Inflammatory macrophage (primary cell): ENCODE measurements at regions not wholly inside any gene's neighbourhood (a gene's known extent, or its start where the extent isn't known, plus 50 kb on each side); places are given as distances from the start of the nearest gene placed in this dataset.
"Not testable (repeated sequence)": the region's sequence is repeated elsewhere in the genome, so short reads cannot be mapped to it uniquely, and the experiment has no call there.

Experiments used
- DNase-seq, 2 donors: peaks; one replicate each; pipeline ENCODE4 v3.0.0-alpha.2; 2020 to 2022

- DNase-seq: no peak
These were observed 105.6 kb upstream of the DLG1 start for GRCh38 chr3:197404030-197404429.

DNA sequence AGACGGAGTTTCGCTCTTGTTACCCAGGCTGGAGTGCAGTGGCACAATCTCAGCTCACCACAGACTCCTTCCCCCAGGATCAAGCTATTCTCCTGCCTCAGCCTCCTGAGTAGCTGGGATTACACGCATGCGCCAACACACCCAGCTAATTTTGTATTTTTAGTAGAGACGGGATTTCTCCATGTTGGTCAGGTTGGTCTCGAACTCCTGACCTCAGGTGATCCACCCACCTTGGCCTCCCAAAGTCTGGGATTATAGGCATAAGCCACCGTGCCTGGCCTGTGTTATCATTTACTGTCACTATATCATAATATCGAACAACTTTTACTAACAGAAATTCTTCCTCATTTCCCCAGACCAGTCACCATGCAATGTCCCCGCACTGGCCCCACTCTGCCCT lies 104.0 kb upstream of the DLG1 start:
- DNase-seq: not testable (repeated sequence)

- DNase-seq: no peak
These were observed 101.1 kb upstream of the DLG1 start for GRCh38 chr3:197399486-197399885.

DNA sequence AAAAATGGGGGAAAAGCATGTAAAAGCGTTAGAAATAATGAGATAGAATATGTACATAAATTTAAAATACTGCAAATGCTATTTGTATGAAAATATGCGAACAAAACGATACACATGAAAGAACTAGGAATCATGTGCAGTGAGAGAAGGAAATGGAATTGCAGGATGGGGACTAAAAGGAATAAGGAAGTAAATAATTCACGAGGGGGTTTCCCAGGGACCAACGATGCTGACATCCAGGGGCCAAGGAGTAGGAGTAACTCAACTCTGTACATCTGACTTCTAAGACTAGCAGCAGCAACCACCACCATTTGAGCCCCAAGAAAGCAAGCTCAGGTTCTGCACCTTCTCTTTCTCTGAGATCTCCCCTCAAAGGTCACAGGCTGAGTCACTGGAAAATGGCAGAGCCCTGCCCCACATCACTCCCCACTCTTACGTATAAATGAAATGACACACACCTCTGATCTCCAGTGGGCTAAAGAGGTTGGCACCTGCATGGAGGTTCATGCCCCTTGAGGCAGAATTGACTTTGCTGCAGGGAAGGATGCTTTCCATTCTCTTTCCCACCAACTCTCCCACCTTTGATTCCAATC lies 100.0 kb upstream of the DLG1 start:
- DNase-seq: peak; percentile 2 to 6

DNA sequence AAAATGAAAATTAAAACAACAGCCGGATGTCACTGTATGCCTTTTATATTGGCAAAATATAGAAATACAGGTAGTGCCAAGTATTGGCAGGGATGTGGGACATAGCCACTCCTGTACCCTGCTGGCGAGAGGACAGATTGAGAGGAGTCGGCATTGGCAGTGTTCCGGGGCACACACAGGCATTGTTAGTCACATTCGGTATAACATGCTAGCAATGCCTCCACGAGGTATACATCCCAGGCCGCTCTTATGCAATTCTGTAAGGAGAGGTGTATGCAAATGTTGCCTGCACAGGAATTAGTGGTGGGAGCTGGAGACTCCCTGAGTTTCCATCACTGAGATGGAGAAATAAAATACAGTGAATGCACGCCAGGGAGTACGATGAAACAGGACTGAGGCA lies 99.4 kb upstream of the DLG1 start:
- no peak for DNase-seq

GRCh38 chr3:197394464-197395321 lies 96.3 kb upstream of the DLG1 start:
- no peak for DNase-seq

GRCh38 chr3:197394126-197394463 lies 95.7 kb upstream of the DLG1 start:
- DNase-seq: not testable (repeated sequence)

DNA sequence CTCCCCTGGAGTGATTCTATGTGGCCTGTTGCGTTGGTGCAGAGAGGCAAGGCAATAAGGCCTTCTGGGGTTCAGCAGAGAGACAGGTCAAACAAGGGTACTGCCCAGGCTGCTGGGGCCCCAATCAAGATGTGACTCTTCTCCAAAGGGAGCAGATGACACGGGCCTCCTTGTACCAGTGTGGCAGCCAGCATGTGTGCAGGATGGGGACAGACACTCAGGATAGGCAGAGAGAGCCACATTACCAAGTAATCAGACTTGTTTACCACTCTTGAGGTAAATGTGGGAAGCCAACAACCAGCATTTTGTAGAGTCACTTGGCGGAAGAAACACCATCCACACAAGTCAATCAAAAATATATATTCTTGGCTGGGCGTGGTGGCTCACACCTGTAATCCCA lies 95.3 kb upstream of the DLG1 start:
- no peak for DNase-seq

DNA sequence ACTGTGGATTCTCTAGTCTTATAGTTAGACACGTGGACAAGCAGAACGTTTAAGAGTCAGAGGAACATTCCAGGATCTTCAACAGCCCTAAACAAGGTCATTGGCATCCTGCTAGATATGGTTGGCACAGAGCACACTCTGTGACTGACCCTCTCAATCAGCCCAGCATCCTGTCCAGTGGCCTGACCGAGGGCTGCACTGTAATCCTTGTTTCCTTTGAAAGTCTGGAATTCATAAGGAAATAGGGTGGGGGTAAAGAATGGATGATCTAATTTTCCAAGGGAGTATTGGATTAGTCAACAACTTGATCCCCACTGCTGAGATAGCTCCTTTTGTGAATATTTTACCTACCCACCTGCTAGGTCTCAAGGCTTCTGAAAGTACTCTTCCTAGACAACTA lies 94.5 kb upstream of the DLG1 start:
- DNase-seq: no peak

DNA sequence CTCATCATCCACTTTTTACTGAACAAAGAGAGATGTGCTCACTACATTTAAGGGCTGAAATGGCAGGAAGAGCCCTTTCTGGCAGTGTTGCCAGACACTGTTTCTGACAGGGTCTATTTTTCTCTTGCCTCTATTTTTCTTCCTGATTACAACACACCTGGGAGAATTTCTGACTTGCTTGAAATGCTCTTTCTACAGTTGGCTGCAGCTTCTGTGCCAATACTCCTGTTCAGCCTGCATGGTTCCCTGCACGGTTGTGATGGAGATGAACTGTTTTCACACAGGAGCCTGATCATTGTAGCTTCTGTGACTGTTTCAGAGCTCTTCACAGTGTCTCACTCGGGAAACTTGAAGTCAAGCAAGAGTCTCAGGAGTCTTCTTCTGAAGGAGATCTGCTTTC lies 83.0 kb upstream of the DLG1 start:
- no peak for DNase-seq

DNA sequence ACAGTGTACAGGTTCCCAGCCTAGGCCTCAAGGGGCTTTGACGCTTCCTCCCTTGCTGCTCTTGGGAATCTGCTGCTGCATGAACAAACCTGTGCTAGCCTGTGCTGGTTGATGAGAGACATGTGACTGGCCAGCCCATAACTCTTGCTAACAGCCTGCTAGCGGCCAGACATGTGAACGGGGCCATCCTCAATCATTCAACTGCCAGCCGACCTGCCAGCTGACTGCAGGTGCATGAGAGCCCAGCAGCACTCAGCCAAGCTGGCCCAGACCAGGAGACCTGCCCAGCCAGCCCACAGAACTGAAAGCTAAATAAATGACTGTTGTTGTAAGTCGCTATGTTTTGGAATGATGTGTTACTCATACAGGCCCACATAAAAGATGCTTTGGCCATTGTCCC lies 82.4 kb upstream of the DLG1 start:
- no peak for DNase-seq

DNA sequence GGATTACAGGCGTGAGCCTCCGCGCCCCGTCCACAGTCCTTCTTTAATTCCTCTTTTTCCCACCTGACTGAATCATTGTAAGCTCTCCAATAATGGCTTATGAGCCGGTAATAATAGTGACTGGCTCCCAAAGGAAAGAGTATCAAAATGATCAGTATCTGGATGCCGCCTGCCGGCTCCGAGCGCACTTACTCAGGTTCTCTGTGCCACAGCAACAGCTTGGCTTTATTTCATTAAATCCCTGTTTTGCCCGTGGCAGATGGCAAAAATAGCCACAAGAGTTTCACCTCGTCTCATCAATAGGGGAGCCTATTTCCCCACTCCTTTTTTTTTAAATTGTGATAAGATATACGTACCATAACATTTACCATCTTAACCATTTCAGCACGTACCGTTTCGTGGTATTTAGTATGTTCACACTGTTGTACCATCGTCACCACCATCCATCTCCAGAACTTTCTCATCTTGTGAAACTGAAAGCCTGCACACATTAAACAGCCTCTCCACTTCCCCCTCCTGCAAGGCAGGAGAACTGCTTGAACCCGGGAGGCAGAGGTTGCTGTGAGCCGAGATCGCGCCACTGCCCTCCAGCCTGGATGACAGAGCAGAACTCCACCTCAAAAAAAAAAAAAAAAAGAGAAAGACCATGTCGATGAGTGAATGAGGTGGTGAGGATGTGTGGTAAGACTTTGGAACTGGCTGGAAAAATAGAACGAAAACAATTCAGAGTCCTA lies 80.7 kb upstream of the DLG1 start:
- no peak for DNase-seq

GRCh38 chr3:197376735-197377555 lies 78.5 kb upstream of the DLG1 start:
- no peak for DNase-seq

DNA sequence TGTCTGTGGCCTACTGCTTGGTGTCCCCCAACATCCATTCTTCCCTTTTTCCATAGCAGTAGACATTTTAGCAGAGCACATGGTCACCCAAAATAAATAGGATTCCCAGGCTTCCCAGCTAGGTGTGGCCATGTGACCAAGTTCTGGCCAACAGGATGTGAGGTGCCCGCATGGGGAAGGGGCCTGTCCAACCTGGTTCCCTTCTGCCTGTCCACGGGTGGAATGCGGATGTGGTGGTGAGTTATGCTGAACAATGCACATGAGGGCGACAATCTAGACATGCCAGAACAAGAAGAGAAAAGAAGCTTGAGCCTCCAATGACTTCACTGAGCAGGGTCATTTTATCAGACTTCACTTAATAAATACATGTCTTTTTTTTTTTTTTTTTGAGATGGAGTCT lies 77.6 kb upstream of the DLG1 start:
- DNase-seq: no peak

- no peak for DNase-seq
These were observed 76.6 kb upstream of the DLG1 start for GRCh38 chr3:197375001-197375441.

DNA sequence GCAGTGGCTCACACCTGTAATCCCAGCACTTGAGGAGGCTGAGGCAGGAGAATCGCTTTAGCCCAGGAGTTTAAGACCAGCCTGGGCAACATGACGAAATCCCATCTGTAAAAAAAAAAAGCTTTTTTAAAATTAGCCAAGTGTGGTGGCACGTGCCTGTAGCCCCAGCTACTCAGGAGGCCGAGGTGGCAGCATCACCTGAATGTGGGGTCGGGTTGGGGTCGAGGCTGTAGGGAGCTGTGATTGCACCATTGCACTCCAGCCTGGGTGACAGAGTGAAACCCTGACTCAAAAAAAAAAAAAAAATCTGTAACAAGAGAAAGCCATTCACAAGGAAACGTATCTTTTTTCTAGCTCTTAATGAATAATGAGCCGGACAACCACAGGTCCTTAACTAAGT lies 74.7 kb upstream of the DLG1 start:
- DNase-seq: no peak

DNA sequence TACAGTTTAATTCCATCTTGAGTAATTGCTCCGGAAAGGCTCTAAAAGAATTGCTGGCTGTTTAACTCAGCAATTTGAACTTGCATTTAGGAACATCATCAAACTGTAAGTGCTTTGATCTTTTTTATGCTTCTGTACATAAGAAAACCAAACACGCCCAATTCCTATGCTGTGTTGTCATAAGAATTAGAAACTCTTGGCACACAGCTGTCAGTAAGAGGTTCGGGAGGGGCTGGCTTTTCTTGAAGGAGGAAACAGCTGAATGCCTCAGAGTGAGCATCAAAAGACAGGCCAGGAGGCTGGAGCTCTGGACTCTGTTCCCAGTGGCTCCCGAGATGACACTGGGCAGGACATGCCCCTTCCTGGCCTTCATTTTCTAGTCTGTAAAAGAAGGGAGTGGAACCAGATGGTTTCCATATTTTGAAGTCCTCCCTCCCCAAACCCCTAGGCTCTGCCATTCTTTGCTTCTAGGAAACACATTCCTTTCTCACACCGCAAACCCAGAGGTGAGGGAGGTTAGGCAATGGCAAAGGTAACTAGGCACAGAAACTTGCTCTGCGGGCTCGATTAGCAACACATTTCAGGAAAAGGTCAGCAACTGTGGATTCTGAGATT lies 73.7 kb upstream of the DLG1 start:
- no peak for DNase-seq

- DNase-seq: no peak
These were observed 73.2 kb upstream of the DLG1 start for GRCh38 chr3:197371591-197372046.

- no peak for DNase-seq
These were observed 71.1 kb upstream of the DLG1 start for GRCh38 chr3:197369545-197369944.

- no peak for DNase-seq
These were observed 70.4 kb upstream of the DLG1 start for GRCh38 chr3:197368821-197369220.

DNA sequence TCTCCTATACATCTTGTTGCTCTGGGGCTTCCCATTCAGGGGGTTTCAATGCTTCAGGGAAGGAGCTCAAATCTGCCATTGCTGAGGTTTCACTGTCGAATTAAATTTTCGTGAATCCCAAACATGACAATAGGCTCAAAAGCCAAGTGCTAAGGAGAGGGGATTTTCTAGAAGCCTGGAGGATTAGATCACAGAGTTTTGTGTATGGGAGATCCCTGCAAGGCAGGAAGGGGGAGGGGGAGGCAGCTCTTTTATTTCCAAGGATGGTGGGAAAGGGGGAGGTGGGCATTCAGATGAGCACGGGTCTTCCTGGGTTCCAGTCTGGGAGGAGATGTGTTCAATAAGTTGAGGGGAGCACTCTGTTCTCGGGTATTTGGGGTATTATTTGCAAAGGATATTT lies 69.9 kb upstream of the DLG1 start:
- no peak for DNase-seq

DNA sequence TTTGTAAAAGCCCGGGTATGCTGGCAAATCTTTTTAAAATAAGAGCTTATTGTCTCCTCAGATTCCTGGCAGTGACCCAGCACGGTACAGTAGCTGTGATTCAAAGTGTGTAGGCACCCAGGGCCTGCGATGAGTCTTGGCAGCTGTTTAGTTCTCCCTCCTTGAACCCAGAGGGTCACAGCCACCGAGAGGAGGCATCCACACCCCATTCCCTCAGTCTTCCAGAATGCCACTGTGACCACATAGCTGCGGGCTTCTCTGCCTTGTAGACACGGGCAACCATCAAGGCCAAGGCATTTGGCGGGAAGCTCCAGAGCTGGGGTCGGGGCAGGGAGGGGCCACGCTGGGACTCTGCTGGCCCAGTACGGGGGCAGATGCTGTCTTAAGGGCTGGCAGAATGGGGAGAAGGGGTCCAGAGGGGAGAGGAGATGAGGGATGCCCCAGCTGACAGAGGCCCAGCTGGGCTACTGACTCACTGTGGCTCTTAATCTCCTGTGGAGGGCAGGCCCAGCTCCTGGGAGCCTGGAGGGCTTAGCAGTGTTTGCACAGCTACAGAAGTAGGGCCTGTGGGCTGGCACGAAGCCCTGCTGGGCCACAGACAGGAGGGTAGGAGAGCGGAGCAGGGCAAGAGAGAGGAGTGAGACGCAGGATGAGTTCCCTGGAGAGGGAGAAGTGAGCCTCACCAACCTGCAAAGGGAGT lies 68.8 kb upstream of the DLG1 start:
- DNase-seq: no peak
